Stimulated activated CD4-positive, alpha-beta T cell treated with anti-CD3 and anti-CD28 coated beads, Interleukin-4, amount 100 ng/mL, for 4 hours (primary cell): ENCODE measurements at regions not wholly inside any gene's neighbourhood (a gene's known extent, or its start where the extent isn't known, plus 50 kb on each side); places are given as distances from the start of the nearest gene placed in this dataset.
"Not testable (repeated sequence)": the region's sequence is repeated elsewhere in the genome, so short reads cannot be mapped to it uniquely, and the experiment has no call there.

ENCODE experiments used
- DNase-seq, 2 experiments: peaks; one replicate each; pipeline ENCODE4 v3.0.0-alpha.2; 2020

GRCh38 chr22:47497666-47498065 lies 735.2 kb downstream of the TBC1D22A start:
- DNase-seq = no peak

DNA sequence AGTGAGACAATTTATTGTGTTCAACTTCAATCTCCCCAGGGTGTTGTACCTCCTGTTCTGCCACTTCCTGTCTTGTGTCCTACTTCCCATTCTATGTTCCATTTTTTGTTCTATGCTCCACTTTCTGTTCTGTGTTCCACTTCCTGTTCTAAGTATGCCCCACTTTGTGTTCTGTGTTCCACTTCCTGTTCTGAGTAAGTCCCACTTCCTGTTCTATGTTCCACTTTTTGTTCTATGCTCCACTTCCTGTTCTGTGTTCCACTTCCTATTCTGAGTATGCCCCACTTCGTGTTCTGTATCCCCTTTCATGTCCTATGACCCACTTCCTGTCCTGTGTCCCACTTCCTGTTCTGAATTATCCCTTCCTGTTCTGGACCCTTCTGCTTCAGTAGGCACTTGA lies 732.7 kb downstream of the TBC1D22A start:
- DNase-seq = no peak

- not testable (repeated sequence) for DNase-seq
These were observed 725.7 kb downstream of the TBC1D22A start for GRCh38 chr22:47488131-47488530.

GRCh38 chr22:47486569-47487312 lies 724.3 kb downstream of the TBC1D22A start:
- DNase-seq = no peak

DNA sequence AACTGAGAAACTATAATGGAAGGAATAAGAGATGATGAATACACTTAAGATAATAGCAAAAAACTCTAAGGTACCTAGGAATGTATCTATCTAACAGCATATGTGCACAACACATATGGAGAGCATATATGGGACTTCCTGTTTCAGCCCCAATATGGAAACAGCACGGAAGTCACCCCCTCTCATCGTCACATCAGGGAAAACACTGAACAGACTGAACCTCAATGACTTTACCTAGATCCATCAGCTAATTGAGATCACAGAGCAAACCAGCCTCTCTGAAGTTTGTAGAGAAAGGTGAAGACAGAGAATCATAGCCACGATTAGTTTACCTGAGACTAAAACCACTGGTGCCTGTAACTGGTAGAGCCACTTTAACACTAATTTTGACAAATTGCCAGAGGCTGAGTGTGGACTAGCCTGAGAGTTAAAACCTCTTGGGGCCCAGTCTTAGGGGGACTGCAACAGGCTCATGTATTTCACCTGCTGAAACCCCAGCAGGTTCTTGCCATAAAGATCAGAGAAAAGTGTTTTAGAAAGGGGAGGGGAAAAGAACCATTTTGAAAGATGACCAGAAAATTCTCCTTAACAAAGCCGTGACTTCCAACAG lies 722.6 kb downstream of the TBC1D22A start:
- no peak for DNase-seq

DNA sequence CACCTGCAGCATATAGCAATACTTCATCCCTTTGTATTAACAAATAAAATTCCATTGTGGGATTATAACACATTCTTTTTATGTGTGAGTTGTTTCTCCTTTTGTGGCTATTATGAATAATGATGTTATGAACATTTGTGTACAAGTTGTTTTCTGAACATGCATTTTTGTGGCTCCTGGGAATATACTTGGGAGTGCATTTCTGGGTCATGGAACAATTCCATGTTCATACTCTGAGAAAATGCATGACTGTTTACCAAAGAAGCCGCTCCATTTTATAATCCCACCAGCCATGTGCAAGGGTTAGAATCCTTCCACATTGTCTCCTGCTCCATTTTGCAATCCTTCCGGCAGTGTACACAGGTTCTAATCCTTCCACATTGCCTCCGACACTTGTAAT lies 713.8 kb downstream of the TBC1D22A start:
- DNase-seq = no peak

- DNase-seq = no peak
These were observed 712.4 kb downstream of the TBC1D22A start for GRCh38 chr22:47474895-47475294.

GRCh38 chr22:47474464-47474863 lies 712.0 kb downstream of the TBC1D22A start:
- no peak for DNase-seq

GRCh38 chr22:47472636-47473035 lies 710.2 kb downstream of the TBC1D22A start:
- no peak for DNase-seq

DNA sequence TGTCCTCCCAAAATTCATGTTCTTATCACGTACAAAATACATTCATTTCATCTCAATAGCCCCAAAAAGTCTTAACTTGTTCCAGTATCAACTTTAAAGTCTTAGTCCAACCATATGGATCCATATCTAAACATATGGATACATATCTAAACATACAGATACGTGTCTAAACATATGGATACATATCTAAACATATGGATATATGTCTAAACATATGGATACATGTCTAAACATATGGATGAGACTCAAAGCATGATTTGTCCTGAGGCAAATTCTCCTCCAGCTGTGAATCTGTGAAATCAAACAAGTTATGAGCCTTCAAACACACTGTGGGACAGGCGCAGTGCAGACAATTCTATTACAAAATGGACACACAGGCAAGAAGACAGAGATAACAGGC lies 709.0 kb downstream of the TBC1D22A start:
- DNase-seq = no peak

DNA sequence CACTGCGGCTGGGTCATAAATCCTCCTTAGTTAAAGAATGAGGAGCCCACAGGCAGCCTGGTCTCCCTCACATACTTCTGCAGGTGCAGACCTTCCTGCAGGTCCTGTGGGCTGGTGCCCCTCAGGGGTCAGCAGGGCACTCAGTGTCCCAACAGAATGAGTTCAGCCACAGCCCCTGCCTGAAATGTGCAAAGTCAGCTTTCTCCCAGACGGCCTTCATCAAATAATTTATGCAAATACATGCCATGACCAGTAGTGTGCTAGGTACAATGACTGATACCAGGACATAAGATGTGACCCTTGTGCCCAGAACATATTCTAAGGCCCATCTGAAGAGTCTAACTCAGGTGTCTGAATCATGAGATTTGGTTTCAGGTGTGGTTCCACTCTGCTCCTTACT lies 703.4 kb downstream of the TBC1D22A start:
- no peak for DNase-seq

- no peak for DNase-seq
These were observed 702.8 kb downstream of the TBC1D22A start for GRCh38 chr22:47465222-47465621.

DNA sequence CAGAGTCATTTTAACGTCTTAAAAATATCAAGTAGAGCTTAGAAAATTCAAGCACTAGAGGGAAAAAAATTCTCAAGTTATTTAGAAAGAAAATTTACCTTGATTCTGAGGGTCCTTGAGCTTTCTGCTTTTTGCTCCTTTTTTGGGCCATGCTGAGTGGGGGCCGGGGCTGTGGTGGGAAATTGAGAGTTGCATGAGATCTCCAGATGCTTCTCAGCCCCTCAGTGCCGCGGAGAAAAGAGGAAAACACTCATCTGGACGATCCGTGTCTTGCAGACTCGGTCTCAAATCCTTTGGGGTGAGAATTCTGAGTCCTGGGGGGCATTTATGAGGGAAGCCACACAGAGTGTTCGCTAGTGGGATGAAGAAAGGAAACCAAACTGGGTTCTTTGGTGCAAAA lies 700.8 kb downstream of the TBC1D22A start:
- no peak for DNase-seq

GRCh38 chr22:47460861-47461260 lies 698.4 kb downstream of the TBC1D22A start:
- no peak for DNase-seq

- no peak for DNase-seq
These were observed 697.7 kb downstream of the TBC1D22A start for GRCh38 chr22:47460176-47460575.

DNA sequence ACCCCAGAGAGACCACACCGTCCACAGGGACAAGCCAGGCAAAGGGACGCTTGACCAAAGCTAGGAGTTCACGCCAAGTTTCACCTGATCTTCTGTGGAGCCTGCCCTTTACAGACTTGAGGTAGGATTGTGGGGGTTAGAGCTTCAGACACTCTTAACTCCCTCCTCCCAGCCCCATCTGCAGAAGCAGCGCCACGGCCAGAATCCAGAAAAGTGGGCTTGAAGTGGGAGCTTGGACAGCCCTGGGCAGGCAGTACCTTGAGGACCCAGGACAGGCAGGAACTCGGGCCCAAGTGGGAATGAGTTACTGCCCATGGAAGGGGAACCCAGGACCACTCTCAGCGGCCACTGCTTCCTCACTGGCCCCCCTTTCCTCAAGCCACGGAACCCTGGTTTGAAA lies 695.9 kb downstream of the TBC1D22A start:
- no peak for DNase-seq

GRCh38 chr22:47457509-47458300 lies 695.3 kb downstream of the TBC1D22A start:
- DNase-seq = no peak

DNA sequence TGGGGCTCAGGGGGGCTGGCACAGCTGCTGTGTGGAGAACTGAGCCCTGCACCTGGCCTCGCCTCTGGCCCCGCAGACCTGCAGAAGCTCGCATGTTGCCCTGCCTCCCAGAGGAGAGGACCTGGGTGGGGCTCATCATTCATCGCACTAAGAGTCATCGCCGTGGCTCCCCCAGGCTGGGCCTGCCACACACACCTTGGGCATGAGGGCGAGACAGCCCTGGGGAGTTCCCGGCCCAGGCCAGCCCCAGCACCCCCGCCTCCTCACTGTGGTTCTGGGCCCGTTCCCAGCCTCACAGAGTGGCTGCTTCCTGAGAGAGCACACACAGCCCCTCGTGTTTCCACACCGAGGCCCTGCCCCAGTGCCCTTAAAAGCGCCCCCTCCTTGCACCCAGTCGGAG lies 694.6 kb downstream of the TBC1D22A start:
- DNase-seq = no peak

- DNase-seq = no peak
These were observed 693.6 kb downstream of the TBC1D22A start for GRCh38 chr22:47456031-47456430.

DNA sequence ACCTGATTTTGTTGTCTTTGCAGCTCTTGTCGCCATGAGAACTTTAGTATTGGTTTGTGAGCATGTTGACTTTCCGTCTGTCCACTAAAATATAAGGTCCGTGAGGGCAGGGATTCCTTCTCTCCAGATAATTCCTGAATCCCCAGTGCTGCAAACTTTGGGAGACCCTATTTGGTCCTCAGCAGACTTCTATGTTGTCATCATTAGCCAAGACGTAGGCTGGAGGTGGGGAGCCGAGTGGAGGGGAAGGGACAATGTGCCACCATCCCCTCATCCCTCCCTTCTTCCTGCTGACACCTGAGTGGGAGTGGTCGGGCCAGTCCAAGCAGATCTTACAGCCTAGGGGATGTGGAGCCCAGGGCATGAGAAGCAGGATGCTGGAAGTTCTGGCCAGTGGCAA lies 690.6 kb downstream of the TBC1D22A start:
- DNase-seq = no peak

DNA sequence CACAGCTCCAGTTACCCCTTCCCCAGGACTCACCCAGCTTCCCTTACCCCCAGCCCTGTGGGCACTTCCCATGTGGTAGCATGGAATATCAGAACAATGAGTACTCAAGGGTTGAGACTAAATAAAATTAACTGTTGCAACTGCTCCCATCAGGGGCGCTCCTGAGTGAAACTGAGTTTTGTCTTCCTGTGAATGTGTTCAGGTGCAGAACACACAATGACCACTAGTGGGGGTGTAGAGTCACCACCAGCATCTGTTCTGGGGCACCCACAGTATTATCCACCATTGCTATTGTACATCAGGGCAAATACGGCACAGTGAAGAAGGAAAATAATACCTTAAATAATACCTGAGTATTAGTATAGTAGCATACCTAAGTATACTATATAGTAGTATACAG lies 689.7 kb downstream of the TBC1D22A start:
- no peak for DNase-seq

- DNase-seq = no peak
These were observed 688.5 kb downstream of the TBC1D22A start for GRCh38 chr22:47450876-47451475.

GRCh38 chr22:47449508-47450270 lies 687.2 kb downstream of the TBC1D22A start:
- DNase-seq = no peak
